ENCODE measurements at regions not wholly inside any gene's neighbourhood (a gene's known extent, or its start where the extent isn't known, plus 50 kb on each side); places are given as distances from the start of the nearest gene placed in this dataset.
"Not testable (repeated sequence)": the region's sequence is repeated elsewhere in the genome, so short reads cannot be mapped to it uniquely, and the experiment has no call there.

GRCh38 chr20:17822540-17823408 is 123.0 kb downstream of the BANF2 start:
- DNase-seq, result no peak
- H3K4me1 ChIP-seq, result peaks cover 0 to 44% (median 2%) of the 10 kb centered on the region in 4 donors

GRCh38 chr20:17822039-17822438 is 122.3 kb downstream of the BANF2 start:
- H3K9me3 ChIP-seq, result peaks cover 0 to 4% (median 0%) of the 10 kb centered on the region in 4 donors
- TF ChIP-seq CTCF (IDR thresholded peaks at IDR 0.05) (no peak), POLR2A (IDR thresholded peaks at IDR 0.05) (no peak)
- peaks cover 0 to 44% (median 2%) of the 10 kb centered on the region in 4 donors for H3K4me1 ChIP-seq
- peak overlapping the region in 3 of 4 donors; percentile 56 to 88 (median 79) for H3K27ac ChIP-seq
- H3K4me3 ChIP-seq, result no peak overlapping the region
- H3K27me3 ChIP-seq, result no peaks in the 10 kb centered on the region
- H3K36me3 ChIP-seq, result no peaks in the 10 kb centered on the region
- peak in 1 of 3 donors; percentile 80 for DNase-seq

More at GRCh38 chr20:17822540-17823408, 123.0 kb downstream of the BANF2 start:
- Histone ChIP-seq H3K36me3 (no peaks in the 10 kb centered on the region), H3K27ac (peak overlapping the region in 3 of 4 donors; percentile 56 to 88 (median 79)), H3K4me3 (no peak overlapping the region), H3K9me3 (peaks cover 0 to 4% (median 0%) of the 10 kb centered on the region in 4 donors), H3K27me3 (no peaks in the 10 kb centered on the region)
- TF ChIP-seq CTCF (IDR thresholded peaks at IDR 0.05) (no peak), POLR2A (IDR thresholded peaks at IDR 0.05) (no peak)

GRCh38 chr20:17821606-17822005 is 121.8 kb downstream of the BANF2 start:
- DNase-seq, H3K36me3 ChIP-seq, H3K4me3 ChIP-seq, H3K9me3 ChIP-seq, H3K27me3 ChIP-seq: not testable (repeated sequence)
- Histone ChIP-seq H3K27ac (peak overlapping the region in 2 of 4 donors; percentile 79 to 88), H3K4me1 (peaks cover 0 to 44% (median 2%) of the 10 kb centered on the region in 4 donors)

- no peaks in the 10 kb centered on the region for H3K27me3 ChIP-seq
- peaks cover 0 to 4% (median 0%) of the 10 kb centered on the region in 4 donors for H3K9me3 ChIP-seq
- H3K36me3 ChIP-seq, result no peaks in the 10 kb centered on the region
- H3K4me1 ChIP-seq, result peaks cover 0 to 27% (median 2%) of the 10 kb centered on the region in 4 donors
- no peak overlapping the region for H3K27ac ChIP-seq
- no peak for DNase-seq
- no peak overlapping the region for H3K4me3 ChIP-seq
- no peak for TF ChIP-seq POLR2A (IDR thresholded peaks at IDR 0.05)
Measured at GRCh38 chr20:17819395-17820093, 119.8 kb downstream of the BANF2 start.

GRCh38 chr20:17818187-17818586 is 118.4 kb downstream of the BANF2 start:
- DNase-seq, result no peak
- peaks cover 0 to 4% (median 0%) of the 10 kb centered on the region in 4 donors for H3K9me3 ChIP-seq
- no peak overlapping the region for H3K27ac ChIP-seq
- no peak for TF ChIP-seq POLR2A (IDR thresholded peaks at IDR 0.05)
- no peak for TF ChIP-seq CTCF (IDR thresholded peaks at IDR 0.05)
- peaks cover 0 to 17% (median under 1%) of the 10 kb centered on the region in 4 donors for H3K4me1 ChIP-seq
- no peak overlapping the region for H3K4me3 ChIP-seq
- no peaks in the 10 kb centered on the region for H3K27me3 ChIP-seq
- no peaks in the 10 kb centered on the region for H3K36me3 ChIP-seq

GRCh38 chr20:17816804-17817587 is 117.2 kb downstream of the BANF2 start:
- Histone ChIP-seq H3K4me1 (peaks cover 0 to 5% (median 0%) of the 10 kb centered on the region in 4 donors), H3K36me3 (no peaks in the 10 kb centered on the region), H3K4me3 (no peak overlapping the region), H3K27ac (no peak overlapping the region), H3K9me3 (peaks cover 0 to 4% (median 0%) of the 10 kb centered on the region in 4 donors), H3K27me3 (no peaks in the 10 kb centered on the region)
- no peak for TF ChIP-seq CTCF (IDR thresholded peaks at IDR 0.05)
- no peak for TF ChIP-seq POLR2A (IDR thresholded peaks at IDR 0.05)
- no peak for DNase-seq
